SK-N-SH (cell line): ENCODE measurements at regions not wholly inside any gene's neighbourhood (a gene's known extent, or its start where the extent isn't known, plus 50 kb on each side); places are given as distances from the start of the nearest gene placed in this dataset.
A peak's percentile ranks its signal among the peaks of the same experiment; 100 is the strongest.

Experiments
- CHD2 ChIP-seq: fragments of 150-350 bp; IDR thresholded peaks from 2 replicates; pipeline ENCODE4 v1.6.1; 2018; ENCODE audit warnings: low read length; ENCODE audit not compliant: partially characterized antibody
- CTCF ChIP-seq: fragments of 200-600 bp; sonication (generic); IDR thresholded peaks from 2 replicates; pipeline ENCODE4 v1.6.1; 2017; ENCODE audit warnings: antibody characterized with exemption, mild to moderate bottlenecking, moderate library complexity
- EP300 ChIP-seq, 2 experiments: IDR thresholded peaks; 2 replicates each; pipeline versions ENCODE4 v1.4.0 to v1.6.1; 2012; ENCODE audit warnings: borderline replicate concordance in 1 of 2, low read depth in 1 of 2, low read length in 1 of 2
- FOXJ3 ChIP-seq: sonication (generic); formaldehyde crosslinking; IDR thresholded peaks from 2 replicates; pipeline ENCODE4 v1.5.1; 2020; ENCODE audit warnings: mild to moderate bottlenecking, missing genetic modification reagents
- FOXM1 ChIP-seq: IDR thresholded peaks from 2 replicates; pipeline ENCODE4 v1.4.0; 2012; ENCODE audit warnings: low read depth, mild to moderate bottlenecking
- GABPA ChIP-seq: IDR thresholded peaks from 2 replicates; pipeline ENCODE4 v1.4.0; 2012; ENCODE audit warnings: low read depth, mild to moderate bottlenecking
- JUND ChIP-seq: IDR thresholded peaks from 2 replicates; pipeline ENCODE4 v1.4.0; 2012
- MAX ChIP-seq: IDR thresholded peaks from 2 replicates; pipeline ENCODE4 v1.4.0; 2012; ENCODE audit warnings: low read depth
- POLR2AphosphoS5 ChIP-seq: IDR thresholded peaks from 2 replicates; pipeline ENCODE4 v1.6.1; 2012; ENCODE audit warnings: low read depth, low read length
- RCOR1 ChIP-seq: fragments of 150-350 bp; IDR thresholded peaks from 2 replicates; pipeline ENCODE4 v1.6.1; 2017; ENCODE audit warnings: antibody characterized with exemption, low read length
- RXRA ChIP-seq: IDR thresholded peaks from 2 replicates; pipeline ENCODE4 v1.4.0; 2012; ENCODE audit warnings: low read depth, mild to moderate bottlenecking, borderline replicate concordance
- TCF12 ChIP-seq: IDR thresholded peaks from 2 replicates; pipeline ENCODE4 v1.4.0; 2012
- YY1 ChIP-seq: IDR thresholded peaks from 2 replicates; pipeline ENCODE4 v1.4.0; 2012; ENCODE audit warnings: low read depth, mild to moderate bottlenecking

- TF ChIP-seq POLR2AphosphoS5 (no peak), CTCF (peak; percentile 37), CHD2 (no peak), RCOR1 (no peak), YY1 (no peak), JUND (no peak), EP300 (IDR thresholded peaks at IDR 0.05; ENCODE audit: borderline replicate concordance in 1 of 2, low read depth in 1 of 2, low read length in 1 of 2) (no peak), GABPA (no peak), MAX (no peak), RXRA (no peak), FOXJ3 (no peak), TCF12 (no peak), FOXM1 (no peak)
Observed at GRCh38 chr12:20194171-20194570, 174.2 kb upstream of the PDE3A start.
